Tibial artery (tissue), 4 donors: ENCODE measurements at regions not wholly inside any gene's neighbourhood (a gene's known extent, or its start where the extent isn't known, plus 50 kb on each side); places are given as distances from the start of the nearest gene placed in this dataset.

Source experiments
- DNase-seq, 2 donors: peaks; one replicate each; pipeline ENCODE4 v3.0.0-alpha.2; 2019
- H3K27ac ChIP-seq, 2 donors: fragments of 200-600 bp; sonication (generic) in 1 of 2; 1 replicate in 1 of 2; 2 replicates in 1 of 2; pipeline ENCODE4 v1.5.1; 2018 to 2019; ENCODE audit warnings: mild to moderate bottlenecking in 1 of 2
- H3K27me3 ChIP-seq, 2 donors: fragments of 200-600 bp; sonication (generic) in 1 of 2; one replicate each; pipeline versions ENCODE4 v1.5.1 to v1.6.0; 2016 to 2019
- H3K36me3 ChIP-seq, 3 donors: fragments of 200-600 bp; sonication (generic) in 2 of 3; one replicate each; pipeline ENCODE4 v1.5.1; 2016 to 2019; ENCODE audit warnings: mild to moderate bottlenecking in 2 of 3
- H3K4me1 ChIP-seq, 4 donors: fragments of 200-600 bp; sonication (generic) in 2 of 4; 1 replicate in 3 of 4; 2 replicates in 1 of 4; pipeline ENCODE4 v1.5.1; 2016 to 2019
- H3K4me3 ChIP-seq, 2 donors: fragments of 200-600 bp; sonication (generic) in 1 of 2; 1 replicate in 1 of 2; 2 replicates in 1 of 2; pipeline ENCODE4 v1.5.1; 2018 to 2019; ENCODE audit warnings: mild to moderate bottlenecking in 2 of 2
- H3K9me3 ChIP-seq, 3 donors: fragments of 200-600 bp; sonication (generic) in 1 of 3; one replicate each; pipeline ENCODE4 v1.5.1; 2016 to 2019
- CTCF ChIP-seq, 2 experiments: fragments of 200-600 bp in 1 of 2; fragments of 450-650 bp in 1 of 2; IDR thresholded peaks; one replicate each; pipeline ENCODE4 v1.5.1; 2017 to 2019; ENCODE audit warnings: antibody characterized with exemption in 2 of 2, mild to moderate bottlenecking in 1 of 2, moderate library complexity in 1 of 2
- intact Hi-C: fragments of 100-400 bp; cut with DNase I; formaldehyde crosslinking; loops from one replicate; pipeline ENCODE4 v1.15.0; 2023; ENCODE audit warnings: low total_unique reads

- no peak for DNase-seq
- H3K27me3 ChIP-seq = no peaks in the 10 kb centered on the region
- H3K9me3 ChIP-seq = peaks cover 0 to 9% (median 0%) of the 10 kb centered on the region in 3 donors
- no peaks in the 10 kb centered on the region for H3K36me3 ChIP-seq
- no peak for TF ChIP-seq CTCF (IDR thresholded peaks at IDR 0.05)
- no peak overlapping the region for H3K27ac ChIP-seq
- no peak overlapping the region for H3K4me3 ChIP-seq
- intact Hi-C loops = no loop called here
- H3K4me1 ChIP-seq = no peaks in the 10 kb centered on the region
These were observed 559.5 kb upstream of the CDH11 start for GRCh38 chr16:65681406-65681805.

DNA sequence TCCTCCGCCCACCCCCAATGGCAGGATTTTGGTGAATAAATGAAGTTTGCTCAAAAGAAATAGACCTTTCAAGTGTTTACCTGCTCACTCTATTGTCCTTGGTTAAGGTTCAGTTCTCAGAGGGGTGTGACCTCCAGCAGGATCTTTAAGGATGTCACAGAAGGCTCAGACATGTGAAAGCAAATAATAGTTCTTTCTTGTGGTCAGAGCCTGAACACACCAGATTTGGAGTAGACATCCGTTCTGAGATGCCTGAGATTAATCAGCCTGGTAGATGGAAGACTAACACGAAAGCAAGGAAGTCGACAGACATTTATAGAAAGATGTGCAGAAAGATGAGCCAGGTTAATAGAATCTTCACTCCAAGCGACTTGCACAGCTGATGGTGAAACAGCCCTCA is 557.9 kb upstream of the CDH11 start:
- no peaks in the 10 kb centered on the region for H3K36me3 ChIP-seq
- DNase-seq = no peak
- H3K27me3 ChIP-seq = no peaks in the 10 kb centered on the region
- no peak overlapping the region for H3K27ac ChIP-seq
- peaks cover 0 to 5% (median 0%) of the 10 kb centered on the region in 4 donors for H3K4me1 ChIP-seq
- no peak overlapping the region for H3K4me3 ChIP-seq
- intact Hi-C loops = no loop called here
- peaks cover 0 to 9% (median 0%) of the 10 kb centered on the region in 3 donors for H3K9me3 ChIP-seq
- TF ChIP-seq CTCF (IDR thresholded peaks at IDR 0.05) = no peak

DNA sequence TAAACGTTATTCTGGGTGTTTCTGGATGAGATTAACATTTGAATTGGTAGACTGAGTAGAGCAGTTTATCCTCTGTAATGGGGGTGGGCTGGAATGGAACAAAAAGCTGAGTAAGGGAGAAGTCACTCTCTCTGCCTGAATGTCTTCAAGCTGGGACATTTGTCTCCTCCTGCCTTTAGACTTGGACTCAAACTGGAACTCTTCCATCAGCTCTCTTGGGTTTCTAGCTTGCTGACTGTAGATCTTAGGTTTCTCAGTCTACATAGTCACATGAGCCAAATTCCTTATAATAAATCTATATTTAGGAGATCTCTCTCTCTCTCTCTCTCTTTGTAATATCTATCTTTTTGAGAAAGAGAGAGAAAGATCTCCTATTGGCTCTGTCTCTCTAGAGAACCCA is 553.3 kb upstream of the CDH11 start:
- no peaks in the 10 kb centered on the region for H3K27me3 ChIP-seq
- H3K4me3 ChIP-seq = no peak overlapping the region
- intact Hi-C loops = no loop called here
- H3K4me1 ChIP-seq = peaks cover 0 to 13% (median 0%) of the 10 kb centered on the region in 4 donors
- TF ChIP-seq CTCF (IDR thresholded peaks at IDR 0.05) = no peak
- H3K9me3 ChIP-seq = no peaks in the 10 kb centered on the region
- DNase-seq = no peak
- no peaks in the 10 kb centered on the region for H3K36me3 ChIP-seq
- no peak overlapping the region for H3K27ac ChIP-seq

- Histone ChIP-seq H3K36me3 (no peaks in the 10 kb centered on the region), H3K9me3 (no peaks in the 10 kb centered on the region), H3K4me1 (peaks cover 0 to 13% (median 0%) of the 10 kb centered on the region in 4 donors), H3K27me3 (no peaks in the 10 kb centered on the region), H3K4me3 (no peak overlapping the region), H3K27ac (no peak overlapping the region)
- intact Hi-C loops = no loop called here
- no peak for DNase-seq
- TF ChIP-seq CTCF (IDR thresholded peaks at IDR 0.05) = no peak
These were observed 551.1 kb upstream of the CDH11 start for GRCh38 chr16:65672960-65673359.

DNA sequence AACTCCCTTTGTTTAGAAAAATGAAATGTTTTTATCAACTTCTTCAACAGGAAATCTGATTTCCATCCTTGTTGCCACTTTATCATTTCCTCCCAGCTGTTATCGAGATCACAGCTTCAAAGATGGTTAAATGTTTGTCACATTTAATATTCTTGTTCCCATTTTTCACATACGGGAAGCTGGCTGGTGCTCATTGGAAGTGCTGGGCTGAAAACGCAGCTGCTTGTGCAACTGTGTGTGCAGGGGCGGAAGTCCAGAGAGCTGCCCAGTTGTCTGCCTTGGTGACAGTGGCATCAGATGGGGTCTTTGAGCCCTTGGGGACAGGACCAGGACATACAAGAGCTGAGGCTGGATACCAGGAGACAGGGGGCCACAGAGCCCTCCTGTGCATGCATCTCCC is 549.2 kb upstream of the CDH11 start:
- no peaks in the 10 kb centered on the region for H3K27me3 ChIP-seq
- peaks cover 0 to 13% (median 0%) of the 10 kb centered on the region in 4 donors for H3K4me1 ChIP-seq
- no peaks in the 10 kb centered on the region for H3K9me3 ChIP-seq
- DNase-seq = no peak
- intact Hi-C loops = no loop called here
- no peaks in the 10 kb centered on the region for H3K36me3 ChIP-seq
- H3K27ac ChIP-seq = no peak overlapping the region
- no peak for TF ChIP-seq CTCF (IDR thresholded peaks at IDR 0.05)
- H3K4me3 ChIP-seq = no peak overlapping the region

DNA sequence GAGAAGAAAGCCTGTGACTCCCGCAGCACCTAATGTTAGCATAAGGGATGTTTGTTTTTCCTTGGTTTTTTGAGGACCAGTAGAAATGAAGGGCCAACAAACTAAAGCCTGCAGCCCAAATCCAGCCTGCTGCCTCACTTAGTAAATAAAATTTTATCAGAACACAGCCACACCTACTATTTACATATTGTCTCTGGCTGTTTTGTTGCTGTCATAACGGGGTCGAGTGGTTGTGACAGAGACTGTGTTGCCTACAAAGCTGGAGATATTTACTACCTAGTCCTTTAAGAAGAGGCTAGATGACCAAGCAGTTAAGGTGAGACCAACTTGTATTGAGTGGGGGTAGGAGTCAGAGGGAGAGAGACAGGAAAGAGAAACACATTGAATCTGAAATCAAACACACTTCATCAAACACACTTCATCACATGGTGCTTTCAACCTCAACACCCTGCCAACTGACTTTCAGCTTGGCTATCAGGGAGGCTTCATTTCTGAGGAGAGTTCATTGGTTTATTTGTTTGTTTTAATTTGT is 546.3 kb upstream of the CDH11 start:
- no peak overlapping the region for H3K4me3 ChIP-seq
- H3K4me1 ChIP-seq = no peaks in the 10 kb centered on the region
- intact Hi-C loops = no loop called here
- H3K9me3 ChIP-seq = no peaks in the 10 kb centered on the region
- no peak for TF ChIP-seq CTCF (IDR thresholded peaks at IDR 0.05)
- H3K27me3 ChIP-seq = no peaks in the 10 kb centered on the region
- no peak overlapping the region for H3K27ac ChIP-seq
- H3K36me3 ChIP-seq = no peaks in the 10 kb centered on the region
- DNase-seq = no peak
